Mesothelial cell of epicardium (in vitro differentiated cells): ENCODE measurements at regions not wholly inside any gene's neighbourhood (a gene's known extent, or its start where the extent isn't known, plus 50 kb on each side); places are given as distances from the start of the nearest gene placed in this dataset.

ENCODE experiments used
- DNase-seq, 2 experiments: peaks; one replicate each; pipeline ENCODE4 v3.0.0; 2021; ENCODE audit warnings: low spot score in 2 of 2; ENCODE audit not compliant: unreplicated experiment in 2 of 2
- H3K27ac Mint-ChIP-seq: 2 replicates; pipeline ENCODE4 v1.8.0; 2021; ENCODE audit warnings: mixed read lengths
- H3K27me3 Mint-ChIP-seq: 2 replicates; pipeline ENCODE4 v1.8.0; 2021; ENCODE audit warnings: low read depth, mixed read lengths
- H3K36me3 Mint-ChIP-seq: 2 replicates; pipeline ENCODE4 v1.8.0; 2021; ENCODE audit warnings: mixed read lengths
- H3K4me1 Mint-ChIP-seq: 2 replicates; pipeline ENCODE4 v1.8.0; 2021; ENCODE audit warnings: mixed read lengths
- H3K4me3 Mint-ChIP-seq: 2 replicates; pipeline ENCODE4 v1.8.0; 2021; ENCODE audit warnings: mild to moderate bottlenecking, moderate library complexity, mixed read lengths
- H3K9me3 Mint-ChIP-seq: 2 replicates; pipeline ENCODE4 v1.8.0; 2021; ENCODE audit warnings: mixed read lengths
- CTCF ChIP-seq: fragments of 200-600 bp; sonication (generic); IDR thresholded peaks from one replicate; pipeline ENCODE4 v1.5.0; 2021; ENCODE audit warnings: antibody characterized with exemption; ENCODE audit not compliant: unreplicated experiment

- TF ChIP-seq CTCF, result no peak
- Mint-ChIP-seq H3K27me3 (no peaks in the 10 kb centered on the region), H3K4me1 (peaks cover 50% of the 10 kb centered on the region), H3K36me3 (no peaks in the 10 kb centered on the region), H3K27ac (no peak overlapping the region), H3K4me3 (no peak overlapping the region), H3K9me3 (no peaks in the 10 kb centered on the region)
- DNase-seq, result no peak
Measured at GRCh38 chr1:218779341-218780100, 394.2 kb upstream of the LYPLAL1 start.

- Mint-ChIP-seq H3K27me3 (no peaks in the 10 kb centered on the region), H3K36me3 (no peaks in the 10 kb centered on the region), H3K4me3 (no peak overlapping the region), H3K4me1 (peaks cover 28% of the 10 kb centered on the region), H3K27ac (no peak overlapping the region), H3K9me3 (no peaks in the 10 kb centered on the region)
- TF ChIP-seq CTCF, result no peak
- DNase-seq, result no peak
Measured at GRCh38 chr1:218783131-218783530, 390.5 kb upstream of the LYPLAL1 start.

- H3K4me1 Mint-ChIP-seq, result peaks cover 21% of the 10 kb centered on the region
- H3K9me3 Mint-ChIP-seq, result peaks cover 4% of the 10 kb centered on the region
- H3K4me3 Mint-ChIP-seq, result no peak overlapping the region
- TF ChIP-seq CTCF, result no peak
- no peak for DNase-seq
- H3K27me3 Mint-ChIP-seq, result no peaks in the 10 kb centered on the region
- no peak overlapping the region for H3K27ac Mint-ChIP-seq
- no peaks in the 10 kb centered on the region for H3K36me3 Mint-ChIP-seq
Measured at GRCh38 chr1:218783916-218784315, 389.8 kb upstream of the LYPLAL1 start.

- Mint-ChIP-seq H3K9me3 (peaks cover 17% of the 10 kb centered on the region), H3K36me3 (no peaks in the 10 kb centered on the region), H3K27me3 (no peaks in the 10 kb centered on the region), H3K27ac (no peak overlapping the region), H3K4me1 (peaks cover 10% of the 10 kb centered on the region), H3K4me3 (no peak overlapping the region)
- TF ChIP-seq CTCF, result no peak
- DNase-seq, result no peak
Measured at GRCh38 chr1:218785928-218786327, 387.8 kb upstream of the LYPLAL1 start.

- Mint-ChIP-seq H3K9me3 (peaks cover 19% of the 10 kb centered on the region), H3K4me1 (peaks cover 6% of the 10 kb centered on the region), H3K4me3 (no peak overlapping the region), H3K27ac (no peak overlapping the region), H3K27me3 (no peaks in the 10 kb centered on the region), H3K36me3 (no peaks in the 10 kb centered on the region)
- no peak for DNase-seq
- TF ChIP-seq CTCF, result no peak
Measured at GRCh38 chr1:218787826-218788225, 385.9 kb upstream of the LYPLAL1 start.
